ENCODE measurements at regions not wholly inside any gene's neighbourhood (a gene's known extent, or its start where the extent isn't known, plus 50 kb on each side); places are given as distances from the start of the nearest gene placed in this dataset.

- ATAC-seq (no peak), FAIRE-seq (no peak), DNase-seq (ENCODE audit: extremely low read depth in 1 of 4, low spot score in 3 of 4) (no peak)
- no TSS peak for BruUV-seq (replicated peaks)
- no peaks in the 10 kb centered on the region for H3K27me3 ChIP-seq (ENCODE audit: control insufficient read depth in 2 of 2, insufficient read depth in 2 of 2, low read length in 2 of 2)
- H4K20me1 ChIP-seq (replicated peaks; ENCODE audit: control insufficient read depth, insufficient read depth, low read length), result no peaks in the 10 kb centered on the region
- 35% methylated on average over 3 of the region's 3 CpGs for WGBS (ENCODE audit: insufficient coverage, low coverage, missing lambda C conversion rate)
- no peaks in the 10 kb centered on the region for H3K36me3 ChIP-seq (ENCODE audit: control insufficient read depth, insufficient read depth, low read length)
- TF ChIP-seq SMARCB1 (IDR thresholded peaks at IDR 0.05; ENCODE audit: insufficient read length, low read depth) (no peak), STAT5A (IDR thresholded peaks at IDR 0.05; ENCODE audit: borderline replicate concordance, low read length) (no peak), JUN (IDR thresholded peaks at IDR 0.05; ENCODE audit: borderline replicate concordance, low read depth, low read length) (no peak), JUN (CRISPR knock-in tag; IDR thresholded peaks at IDR 0.05; ENCODE audit: borderline replicate concordance) (no peak), KLF16 (IDR thresholded peaks at IDR 0.05) (no peak), TEAD2 (tag; IDR thresholded peaks at IDR 0.05) (no peak), ZNF717 (CRISPR knock-in tag; IDR thresholded peaks at IDR 0.05) (no peak), ELF2 (CRISPR knock-in tag; IDR thresholded peaks at IDR 0.05) (no peak), CBX1 (IDR thresholded peaks at IDR 0.05; ENCODE audit: low read depth) (no peak), ZNF217 (CRISPR knock-in tag; IDR thresholded peaks at IDR 0.05) (no peak), UBTF (IDR thresholded peaks at IDR 0.05; ENCODE audit: borderline replicate concordance in 1 of 2, low read depth in 2 of 2, low read length in 2 of 2) (no peak), NR2C2 (CRISPR knock-in tag; IDR thresholded peaks at IDR 0.05) (no peak), NR2C2 (tag; IDR thresholded peaks at IDR 0.05) (no peak), KDM2B (CRISPR knock-in tag; IDR thresholded peaks at IDR 0.05) (no peak), HNRNPUL1 (IDR thresholded peaks at IDR 0.05; ENCODE audit: low read length) (no peak), ZBTB8A (IDR thresholded peaks at IDR 0.05; ENCODE audit: partially characterized antibody) (no peak), FOSL1 (tag; conservative IDR thresholded peaks at IDR 0.05) (no peak), MLX (CRISPR knock-in tag; conservative IDR thresholded peaks at IDR 0.05) (no peak), SRF (CRISPR knock-in tag; IDR thresholded peaks at IDR 0.05) (no peak), ZNF316 (IDR thresholded peaks at IDR 0.05) (no peak), SMAD4 (CRISPR knock-in tag; conservative IDR thresholded peaks at IDR 0.05) (no peak), ATF2 (CRISPR knock-in tag; IDR thresholded peaks at IDR 0.05) (no peak)
- H3K4me3 ChIP-seq, result no peak overlapping the region
- no peak overlapping the region for H3K9ac ChIP-seq (ENCODE audit: insufficient read depth in 1 of 2, low read depth in 2 of 2, low read length in 2 of 2)
- ChIA-PET CTCF (ENCODE audit: low intra/inter-chr PET ratio) (no interaction called here), POLR2A (interaction anchor here (0.6 kb wide), 1 partner anchor 319 kb away, joined by 3 read pairs; no protein-coding TSS in a partner anchor)
- H3K4me1 ChIP-seq (replicated peaks in 1 of 2; ENCODE audit: control insufficient read depth in 2 of 2, insufficient read depth in 2 of 2, low read length in 2 of 2), result no peaks in the 10 kb centered on the region
- intact Hi-C loops (cut with micrococcal nuclease), result no loop called here
- H2AFZ ChIP-seq (ENCODE audit: low read depth, low read length), result no peak overlapping the region
- H3K9me3 ChIP-seq (replicated peaks; ENCODE audit: control insufficient read depth, insufficient read depth, low read depth, low read length), result no peaks in the 10 kb centered on the region
- H3K79me2 ChIP-seq (ENCODE audit: control insufficient read depth, insufficient read depth, low read length), result no peaks in the 10 kb centered on the region
- in situ Hi-C loops (cut with MboI), result no loop called here
- no peak overlapping the region for H3K27ac ChIP-seq (ENCODE audit: extremely low read depth, low read depth, low read length)
- H3K4me2 ChIP-seq (ENCODE audit: insufficient read depth, low read length), result no peak overlapping the region
- no peaks in the 10 kb centered on the region for H3K9me1 ChIP-seq (ENCODE audit: control insufficient read depth, insufficient read depth, low read length)
These were observed 62.9 kb upstream of the VKORC1L1 start for GRCh38 chr7:65809982-65810288.

Data from K562 (cell line).